MM.1S (cell line): ENCODE measurements at regions not wholly inside any gene's neighbourhood (a gene's known extent, or its start where the extent isn't known, plus 50 kb on each side); places are given as distances from the start of the nearest gene placed in this dataset.

Source experiments
- EZH2 ChIP-seq: fragments of 300-600 bp; sonication (generic); optimal IDR thresholded peaks from 2 replicates; pipeline ENCODE3; 2017; ENCODE audit warnings: low read depth, mild to moderate bottlenecking, antibody characterized with exemption, low read length, mixed read lengths
- EZH2phosphoT487 ChIP-seq: fragments of 300-600 bp; sonication (generic); IDR thresholded peaks from 2 replicates; pipeline ENCODE4 v1.6.1; 2018; ENCODE audit warnings: antibody characterized with exemption, low read length
- TF ChIP-seq, protein P1 (sequence below): fragments of 300-600 bp; sonication (generic); IDR thresholded peaks from 2 replicates; pipeline ENCODE4 v1.5.1; 2016; ENCODE audit warnings: antibody characterized with exemption, low read length, mixed read lengths

DNA sequence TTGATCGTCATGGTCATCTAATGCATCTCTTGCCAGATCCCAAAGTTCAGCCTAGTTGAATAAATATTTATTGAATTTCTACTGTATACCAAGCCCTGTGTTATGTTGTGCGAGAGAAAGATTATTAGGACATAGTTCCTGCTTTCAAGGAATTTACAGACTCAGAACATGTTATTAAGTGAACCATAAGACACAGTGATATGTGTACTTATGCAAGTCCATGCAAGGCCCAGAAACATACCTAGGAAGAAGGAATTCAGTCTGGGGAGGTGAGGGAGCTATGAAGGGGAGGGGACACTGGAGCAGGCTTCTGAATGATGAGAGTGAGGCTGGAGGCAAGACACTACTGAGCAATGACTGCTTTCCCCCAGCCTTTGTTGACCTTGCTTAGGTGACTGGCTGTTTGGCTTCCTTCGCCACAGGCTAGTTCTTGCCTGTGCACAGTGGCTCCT lies 81.4 kb downstream of the ACAA2 start:
- TF ChIP-seq, protein P1, sequence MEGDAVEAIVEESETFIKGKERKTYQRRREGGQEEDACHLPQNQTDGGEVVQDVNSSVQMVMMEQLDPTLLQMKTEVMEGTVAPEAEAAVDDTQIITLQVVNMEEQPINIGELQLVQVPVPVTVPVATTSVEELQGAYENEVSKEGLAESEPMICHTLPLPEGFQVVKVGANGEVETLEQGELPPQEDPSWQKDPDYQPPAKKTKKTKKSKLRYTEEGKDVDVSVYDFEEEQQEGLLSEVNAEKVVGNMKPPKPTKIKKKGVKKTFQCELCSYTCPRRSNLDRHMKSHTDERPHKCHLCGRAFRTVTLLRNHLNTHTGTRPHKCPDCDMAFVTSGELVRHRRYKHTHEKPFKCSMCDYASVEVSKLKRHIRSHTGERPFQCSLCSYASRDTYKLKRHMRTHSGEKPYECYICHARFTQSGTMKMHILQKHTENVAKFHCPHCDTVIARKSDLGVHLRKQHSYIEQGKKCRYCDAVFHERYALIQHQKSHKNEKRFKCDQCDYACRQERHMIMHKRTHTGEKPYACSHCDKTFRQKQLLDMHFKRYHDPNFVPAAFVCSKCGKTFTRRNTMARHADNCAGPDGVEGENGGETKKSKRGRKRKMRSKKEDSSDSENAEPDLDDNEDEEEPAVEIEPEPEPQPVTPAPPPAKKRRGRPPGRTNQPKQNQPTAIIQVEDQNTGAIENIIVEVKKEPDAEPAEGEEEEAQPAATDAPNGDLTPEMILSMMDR = no peak
- TF ChIP-seq EZH2 (no peak), EZH2phosphoT487 (no peak)
